GM23248 (cell line): ENCODE measurements at regions not wholly inside any gene's neighbourhood (a gene's known extent, or its start where the extent isn't known, plus 50 kb on each side); places are given as distances from the start of the nearest gene placed in this dataset.
"Not testable (repeated sequence)": the region's sequence is repeated elsewhere in the genome, so short reads cannot be mapped to it uniquely, and the experiment has no call there.

ENCODE experiments used
- DNase-seq: peaks from one replicate; pipeline ENCODE4 v3.0.0-alpha.2; 2015
- H2AFZ ChIP-seq: fragments of 200-600 bp; sonication (generic); 2 replicates; pipeline ENCODE4 v1.6.1; 2016; ENCODE audit warnings: antibody characterized with exemption
- H3F3A ChIP-seq: fragments of 200-600 bp; sonication (generic); 2 replicates; pipeline ENCODE4 v1.6.1; 2016; ENCODE audit warnings: mild to moderate bottlenecking, antibody characterized with exemption, mixed run types; ENCODE audit not compliant: insufficient read depth
- H3K27ac ChIP-seq: fragments of 200-600 bp; sonication (generic); 2 replicates; pipeline ENCODE4 v1.5.1; 2016; ENCODE audit warnings: mild to moderate bottlenecking
- H3K27me3 ChIP-seq: fragments of 200-600 bp; sonication (generic); replicated peaks from 2 replicates; pipeline ENCODE4 v1.6.1; 2016; ENCODE audit warnings: mild to moderate bottlenecking; ENCODE audit not compliant: insufficient read depth
- H3K36me3 ChIP-seq: fragments of 200-600 bp; sonication (generic); 2 replicates; pipeline ENCODE4 v1.6.1; 2016; ENCODE audit warnings: low read depth, mild to moderate bottlenecking
- H3K4me1 ChIP-seq: fragments of 200-600 bp; sonication (generic); 2 replicates; pipeline ENCODE4 v1.6.1; 2016; ENCODE audit warnings: mild to moderate bottlenecking; ENCODE audit not compliant: insufficient read depth
- H3K4me2 ChIP-seq: fragments of 200-600 bp; sonication (generic); one replicate; pipeline ENCODE4 v1.6.1; 2016; ENCODE audit warnings: mild to moderate bottlenecking; ENCODE audit not compliant: unreplicated experiment
- H3K4me3 ChIP-seq: fragments of 200-600 bp; sonication (generic); 2 replicates; pipeline ENCODE4 v1.5.1; 2016; ENCODE audit warnings: mild to moderate bottlenecking
- H3K79me2 ChIP-seq: fragments of 200-600 bp; sonication (generic); 2 replicates; pipeline ENCODE4 v1.6.1; 2016; ENCODE audit warnings: mild to moderate bottlenecking; ENCODE audit not compliant: insufficient read depth
- H3K9ac ChIP-seq: fragments of 200-600 bp; sonication (generic); 2 replicates; pipeline ENCODE4 v1.6.1; 2016; ENCODE audit warnings: mild to moderate bottlenecking
- H3K9me2 ChIP-seq: fragments of 200-600 bp; sonication (generic); 2 replicates; pipeline ENCODE4 v1.6.1; 2016; ENCODE audit warnings: mixed run types, mild to moderate bottlenecking, moderate library complexity; ENCODE audit not compliant: insufficient read depth
- H3K9me3 ChIP-seq: fragments of 200-600 bp; sonication (generic); one replicate; pipeline ENCODE4 v1.6.1; 2017; ENCODE audit warnings: low read depth
- H4K20me1 ChIP-seq: fragments of 200-600 bp; sonication (generic); 2 replicates; pipeline ENCODE4 v1.6.0; 2016; ENCODE audit not compliant: insufficient read depth
- EZH2 ChIP-seq: fragments of 200-600 bp; sonication (generic); IDR thresholded peaks from 2 replicates; pipeline ENCODE4 v1.6.1; 2018; ENCODE audit warnings: antibody characterized with exemption, mild to moderate bottlenecking; ENCODE audit not compliant: insufficient read depth, poor library complexity, severe bottlenecking
- EZH2phosphoT487 ChIP-seq: fragments of 200-600 bp; sonication (generic); IDR thresholded peaks from 2 replicates; pipeline ENCODE4 v1.6.1; 2018; ENCODE audit warnings: antibody characterized with exemption, moderate library complexity, mild to moderate bottlenecking, low read depth; ENCODE audit not compliant: insufficient read depth
- WGBS, 2 experiments: methylation state at CpG; one replicate each; pipeline ENCODE4 v1.1.6; 2015 to 2017; ENCODE audit warnings: low lambda C conversion rate in 2 of 2, low coverage in 1 of 2; ENCODE audit errors: missing lambda C conversion rate in 2 of 2; 5-methylcytosine and 5-hydroxymethylcytosine counted together
- in situ Hi-C: fragments of 300-500 bp; cut with MboI; formaldehyde crosslinking; loops from 2 replicates; pipeline ENCODE4 v1.15.0; 2020

GRCh38 chr5:44679214-44679613 is 129.5 kb upstream of the MRPS30 start:
- H3K9ac ChIP-seq, result no peak overlapping the region
- no peak overlapping the region for H2AFZ ChIP-seq
- no peak for DNase-seq
- H4K20me1 ChIP-seq, result no peaks in the 10 kb centered on the region
- H3F3A ChIP-seq, result no peaks in the 10 kb centered on the region
- H3K9me2 ChIP-seq, result no peaks in the 10 kb centered on the region
- no peaks in the 10 kb centered on the region for H3K79me2 ChIP-seq
- H3K4me1 ChIP-seq, result no peaks in the 10 kb centered on the region
- H3K9me3 ChIP-seq, result no peaks in the 10 kb centered on the region
- TF ChIP-seq EZH2phosphoT487 (no peak), EZH2 (no peak)
- H3K36me3 ChIP-seq, result no peaks in the 10 kb centered on the region
- no peak overlapping the region for H3K4me2 ChIP-seq
- no peak overlapping the region for H3K27ac ChIP-seq
- in situ Hi-C loops, result no loop called here
- no peak overlapping the region for H3K4me3 ChIP-seq
- no peaks in the 10 kb centered on the region for H3K27me3 ChIP-seq

DNA sequence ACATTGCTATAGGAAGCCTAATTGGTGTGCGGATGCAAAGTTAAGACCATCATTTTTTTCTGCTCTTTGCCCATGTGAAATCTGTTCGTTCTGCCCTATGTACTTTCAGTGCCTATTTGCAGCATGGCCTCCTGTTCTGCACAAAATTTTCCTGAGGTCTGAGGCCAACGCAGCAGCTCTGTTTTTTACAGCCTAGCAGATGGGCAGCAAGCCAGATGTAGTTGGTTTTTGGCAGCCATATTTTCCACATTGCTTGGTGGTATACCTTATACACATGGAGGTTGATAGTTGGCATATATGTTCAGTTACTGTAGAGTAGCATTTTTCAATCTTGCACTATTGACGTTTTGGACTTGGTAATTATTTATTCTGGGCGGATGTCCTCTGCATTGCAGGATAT is 133.5 kb upstream of the MRPS30 start:
- Histone ChIP-seq H3F3A (no peaks in the 10 kb centered on the region), H3K36me3 (no peaks in the 10 kb centered on the region), H3K9ac (no peak overlapping the region), H3K27me3 (no peaks in the 10 kb centered on the region), H3K4me2 (no peak overlapping the region), H2AFZ (no peak overlapping the region), H3K4me1 (no peaks in the 10 kb centered on the region), H3K9me3 (no peaks in the 10 kb centered on the region), H4K20me1 (no peaks in the 10 kb centered on the region), H3K79me2 (no peaks in the 10 kb centered on the region), H3K27ac (no peak overlapping the region), H3K4me3 (no peak overlapping the region), H3K9me2 (no peaks in the 10 kb centered on the region)
- 16 to 17% methylated on average over 5 of the region's 5 CpGs for WGBS, 2 experiments
- DNase-seq, result no peak
- TF ChIP-seq EZH2phosphoT487 (no peak), EZH2 (no peak)
- in situ Hi-C loops, result no loop called here

DNA sequence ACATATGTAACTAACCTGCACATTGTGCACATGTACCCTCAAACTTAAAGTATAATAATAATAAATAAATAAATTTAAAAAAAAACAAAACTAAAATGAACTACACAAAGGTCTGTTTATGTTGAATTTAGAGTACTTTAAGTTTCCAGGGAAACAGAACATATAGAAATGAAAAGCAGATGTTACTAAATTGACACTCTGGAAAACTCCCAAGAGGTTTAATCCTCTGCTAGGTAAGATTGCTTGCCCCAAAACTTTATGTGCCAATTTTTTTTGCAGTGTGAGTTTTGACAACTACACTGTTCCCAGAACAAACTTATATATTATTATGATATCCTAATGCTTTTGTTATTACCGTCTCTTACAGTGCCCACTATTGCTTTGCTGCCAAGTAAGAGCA is 134.3 kb upstream of the MRPS30 start:
- no peaks in the 10 kb centered on the region for H3K4me1 ChIP-seq
- 75 to 81% methylated on average over 1 of the region's 1 CpG for WGBS, 2 experiments
- TF ChIP-seq EZH2phosphoT487, result no peak
- TF ChIP-seq EZH2, result no peak
- no peaks in the 10 kb centered on the region for H3K27me3 ChIP-seq
- no peak overlapping the region for H3K4me3 ChIP-seq
- in situ Hi-C loops, result no loop called here
- no peak overlapping the region for H3K27ac ChIP-seq
- no peaks in the 10 kb centered on the region for H3K9me3 ChIP-seq
- H3K36me3 ChIP-seq, result no peaks in the 10 kb centered on the region
- no peaks in the 10 kb centered on the region for H3K9me2 ChIP-seq
- no peak overlapping the region for H2AFZ ChIP-seq
- H3K4me2 ChIP-seq, result no peak overlapping the region
- no peaks in the 10 kb centered on the region for H4K20me1 ChIP-seq
- DNase-seq, result no peak
- H3K79me2 ChIP-seq, result no peaks in the 10 kb centered on the region
- no peaks in the 10 kb centered on the region for H3F3A ChIP-seq
- H3K9ac ChIP-seq, result no peak overlapping the region

DNA sequence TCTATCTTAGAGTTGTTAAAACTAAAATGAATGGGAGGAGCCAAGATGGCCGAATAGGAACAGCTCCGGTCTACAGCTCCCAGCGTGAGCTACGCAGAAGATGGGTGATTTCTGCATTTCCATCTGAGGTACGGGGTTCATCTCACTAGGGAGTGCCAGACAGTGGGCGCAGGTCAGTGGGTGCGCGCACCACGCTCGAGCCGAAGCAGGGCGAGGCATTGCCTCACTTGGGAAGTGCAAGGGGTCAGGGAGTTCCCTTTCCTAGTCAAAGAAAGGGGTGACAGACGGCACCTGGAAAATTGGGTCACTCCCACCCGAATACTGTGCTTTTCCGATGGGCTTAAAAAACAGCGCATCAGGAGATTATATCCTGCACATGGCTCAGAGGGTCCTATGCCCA is 140.3 kb upstream of the MRPS30 start:
- DNase-seq, H3K4me2 ChIP-seq, H3K27ac ChIP-seq, in situ Hi-C loops, H3K36me3 ChIP-seq, H3K27me3 ChIP-seq, H3K79me2 ChIP-seq, H3K9me3 ChIP-seq, H3K4me3 ChIP-seq, H4K20me1 ChIP-seq, H3K9ac ChIP-seq, H3K9me2 ChIP-seq, H2AFZ ChIP-seq: not testable (repeated sequence)
- Histone ChIP-seq H3F3A (peaks cover 18% of the 10 kb centered on the region), H3K4me1 (peaks cover 17% of the 10 kb centered on the region)
- WGBS, 2 experiments, result 78 to 83% methylated on average over 15 to 16 of the region's 16 CpGs

DNA sequence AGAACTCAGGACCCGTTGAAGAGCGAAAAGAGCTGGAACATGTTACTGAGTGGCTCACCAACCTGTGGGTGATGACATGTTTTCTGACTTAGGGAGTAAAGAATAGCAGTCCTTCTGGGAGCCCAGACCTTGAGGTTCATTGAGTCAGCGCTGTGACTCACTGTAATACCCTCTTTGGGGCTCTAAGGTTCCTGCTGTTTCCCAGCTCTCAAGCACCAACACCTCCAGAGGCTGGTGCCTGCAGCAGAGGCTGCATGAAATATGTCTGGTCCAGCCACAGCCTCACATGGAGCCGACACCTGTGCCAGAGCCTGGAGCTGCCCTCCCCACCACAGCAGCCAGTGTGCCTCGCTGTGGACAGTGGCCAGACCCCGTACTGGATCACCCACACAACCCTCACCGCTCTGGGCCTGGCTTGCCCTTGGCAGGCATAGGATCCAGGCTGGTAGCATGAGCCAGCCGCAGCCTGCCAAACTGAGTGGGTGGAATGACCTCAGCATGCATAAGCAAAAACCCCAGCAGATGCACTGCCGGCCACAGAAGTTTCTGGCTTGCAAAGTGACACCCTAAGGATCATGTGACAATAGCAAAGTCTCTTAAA is 143.5 kb upstream of the MRPS30 start:
- Histone ChIP-seq H3F3A (peaks cover 18% of the 10 kb centered on the region), H3K4me2 (peak overlapping the region; percentile 54), H3K27me3 (no peaks in the 10 kb centered on the region), H3K36me3 (no peaks in the 10 kb centered on the region), H3K4me3 (peak overlapping the region; percentile 21; the same call in 1 of the 2 replicates), H3K79me2 (no peaks in the 10 kb centered on the region), H3K9me2 (no peaks in the 10 kb centered on the region), H3K4me1 (peaks cover 17% of the 10 kb centered on the region), H3K9me3 (no peaks in the 10 kb centered on the region), H3K9ac (peak overlapping the region; percentile 47; the same call in 1 of the 2 replicates), H4K20me1 (no peaks in the 10 kb centered on the region), H3K27ac (peak overlapping the region; percentile 82), H2AFZ (peak overlapping the region; percentile 57)
- in situ Hi-C loops, result no loop called here
- DNase-seq, result peak; percentile 89
- no peak for TF ChIP-seq EZH2
- no peak for TF ChIP-seq EZH2phosphoT487
- 7 to 8% methylated on average over 9 of the region's 9 CpGs for WGBS, 2 experiments
